Epithelial cell of esophagus (primary cell): ENCODE measurements at regions not wholly inside any gene's neighbourhood (a gene's known extent, or its start where the extent isn't known, plus 50 kb on each side); places are given as distances from the start of the nearest gene placed in this dataset.

Source experiments
- DNase-seq: peaks from one replicate; pipeline ENCODE4 v3.0.0; 2010; ENCODE audit warnings: low read depth
- H3K4me3 ChIP-seq: 2 replicates; pipeline ENCODE4 v1.5.1; 2011; ENCODE audit warnings: mild to moderate bottlenecking, low read length, control low read depth
- CTCF ChIP-seq: IDR thresholded peaks from 2 replicates; pipeline ENCODE4 v1.5.1; 2011; ENCODE audit warnings: low read depth, mild to moderate bottlenecking, low read length, control low read depth, inconsistent platforms; ENCODE audit not compliant: insufficient read depth; ENCODE audit errors: missing control alignments

DNA sequence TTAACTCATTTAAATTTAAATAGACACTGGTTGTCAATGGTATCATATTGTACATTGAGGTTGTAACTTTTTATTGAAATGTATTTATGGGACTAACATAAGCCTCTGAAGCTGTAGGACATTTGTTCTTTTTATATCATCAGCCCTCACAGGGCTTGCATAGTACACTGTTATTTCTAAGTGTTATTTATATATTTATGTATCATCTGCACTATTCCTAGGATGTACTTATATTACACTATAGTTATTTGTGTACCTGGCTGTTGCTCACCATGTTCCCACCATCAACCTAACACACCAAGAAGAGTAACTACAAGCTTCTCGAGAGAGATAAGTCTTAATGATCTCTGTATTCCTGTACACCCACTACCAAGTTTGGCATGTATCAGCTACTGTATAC lies 224.7 kb downstream of the PPP1R3A start:
- no peak for TF ChIP-seq CTCF
- no peak for DNase-seq
- no peak overlapping the region for H3K4me3 ChIP-seq

- DNase-seq = no peak
- H3K4me3 ChIP-seq = no peak overlapping the region
- TF ChIP-seq CTCF = no peak
Observed at GRCh38 chr7:113684165-113684564, 234.6 kb downstream of the PPP1R3A start.

GRCh38 chr7:113677811-113678210 lies 241.0 kb downstream of the PPP1R3A start:
- DNase-seq = no peak
- no peak overlapping the region for H3K4me3 ChIP-seq
- TF ChIP-seq CTCF = no peak

GRCh38 chr7:113664867-113665266 lies 253.9 kb downstream of the PPP1R3A start:
- no peak overlapping the region for H3K4me3 ChIP-seq
- TF ChIP-seq CTCF = no peak
- peak; percentile 45 for DNase-seq

GRCh38 chr7:113659416-113659815 lies 259.4 kb downstream of the PPP1R3A start:
- H3K4me3 ChIP-seq = no peak overlapping the region
- TF ChIP-seq CTCF = no peak
- DNase-seq = no peak

DNA sequence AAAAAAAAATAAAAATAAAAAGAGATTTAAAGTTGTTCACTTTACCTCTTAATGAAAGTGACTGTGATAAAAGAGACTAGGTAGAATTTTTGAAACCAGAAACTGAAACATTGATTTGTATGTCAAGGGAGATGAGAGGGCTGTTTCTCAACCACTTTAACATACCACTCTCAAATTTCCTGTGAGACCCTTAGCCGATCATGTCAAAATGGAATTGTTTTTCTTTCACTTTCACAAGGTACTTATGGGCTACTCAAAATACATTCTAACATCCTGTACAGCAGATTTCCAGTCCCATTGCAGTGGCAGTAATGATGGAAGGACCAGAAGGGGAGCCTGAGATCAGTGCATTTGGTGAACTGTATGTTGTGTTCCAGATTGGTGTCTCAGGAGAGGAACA lies 261.2 kb downstream of the PPP1R3A start:
- TF ChIP-seq CTCF = no peak
- no peak overlapping the region for H3K4me3 ChIP-seq
- DNase-seq = no peak

- H3K4me3 ChIP-seq = no peak overlapping the region
- no peak for TF ChIP-seq CTCF
- peak; percentile 78 for DNase-seq
Observed at GRCh38 chr7:113652501-113652900, 266.3 kb downstream of the PPP1R3A start.
